ENCODE measurements at regions not wholly inside any gene's neighbourhood (a gene's known extent, or its start where the extent isn't known, plus 50 kb on each side); places are given as distances from the start of the nearest gene placed in this dataset.
"Not testable (repeated sequence)": the region's sequence is repeated elsewhere in the genome, so short reads cannot be mapped to it uniquely, and the experiment has no call there.

GRCh38 chr10:130715686-130716670 lies 579.8 kb downstream of the GLRX3 start:
- DNase-seq = no peak
- 95% methylated on average over 8 of the region's 12 CpGs for WGBS (ENCODE audit: insufficient coverage)
- H3K27ac ChIP-seq (ENCODE audit: insufficient read depth in 1 of 2, low read depth in 1 of 2, low read length in 2 of 2, poor library complexity in 1 of 2, severe bottlenecking in 2 of 2) = no peak overlapping the region
- no peaks in the 10 kb centered on the region for H3K9me3 ChIP-seq (ENCODE audit: control extremely low read depth in 1 of 5, control insufficient read depth in 4 of 5, insufficient read depth in 2 of 5, low read depth in 1 of 5, low read length in 4 of 5)
- CTCF ChIA-PET = no interaction called here
- no peak overlapping the region for H3K4me3 ChIP-seq (ENCODE audit: control insufficient read depth in 1 of 7, extremely low read depth in 1 of 7, insufficient read depth in 4 of 7, low read depth in 2 of 7, low read length in 6 of 7)
- POLR2A ChIA-PET = no interaction called here
- H3K27me3 ChIP-seq (replicated peaks in 2 of 5; ENCODE audit: control insufficient read depth in 4 of 5, insufficient read depth in 5 of 5, low read length in 4 of 5) = peaks cover 0 to 19% (median 5%) of the 10 kb centered on the region in 5 experiments
- H3K4me1 ChIP-seq (ENCODE audit: control extremely low read depth in 1 of 4, control insufficient read depth in 4 of 4, insufficient read depth in 4 of 4, low read length in 3 of 4) = no peaks in the 10 kb centered on the region
- H3K36me3 ChIP-seq (ENCODE audit: control insufficient read depth in 4 of 4, insufficient read depth in 4 of 4, low read length in 3 of 4) = no peaks in the 10 kb centered on the region

- POLR2A ChIA-PET = no interaction called here
- no peak for DNase-seq
- Histone ChIP-seq H3K27ac (ENCODE audit: insufficient read depth in 1 of 2, low read depth in 1 of 2, low read length in 2 of 2, poor library complexity in 1 of 2, severe bottlenecking in 2 of 2) (no peak overlapping the region), H3K36me3 (ENCODE audit: control insufficient read depth in 4 of 4, insufficient read depth in 4 of 4, low read length in 3 of 4) (no peaks in the 10 kb centered on the region), H3K9me3 (ENCODE audit: control extremely low read depth in 1 of 5, control insufficient read depth in 4 of 5, insufficient read depth in 2 of 5, low read depth in 1 of 5, low read length in 4 of 5) (no peaks in the 10 kb centered on the region), H3K4me1 (ENCODE audit: control extremely low read depth in 1 of 4, control insufficient read depth in 4 of 4, insufficient read depth in 4 of 4, low read length in 3 of 4) (no peaks in the 10 kb centered on the region), H3K4me3 (ENCODE audit: control insufficient read depth in 1 of 7, extremely low read depth in 1 of 7, insufficient read depth in 4 of 7, low read depth in 2 of 7, low read length in 6 of 7) (no peak overlapping the region), H3K27me3 (replicated peaks in 2 of 5; ENCODE audit: control insufficient read depth in 4 of 5, insufficient read depth in 5 of 5, low read length in 4 of 5) (peaks cover 0 to 16% (median 5%) of the 10 kb centered on the region in 5 experiments)
- 79% methylated on average over 6 of the region's 7 CpGs for WGBS (ENCODE audit: insufficient coverage)
- CTCF ChIA-PET = no interaction called here
Measured at GRCh38 chr10:130717083-130717482, 580.9 kb downstream of the GLRX3 start.

GRCh38 chr10:130718744-130719447 lies 582.7 kb downstream of the GLRX3 start:
- H3K9me3 ChIP-seq (ENCODE audit: control extremely low read depth in 1 of 5, control insufficient read depth in 4 of 5, insufficient read depth in 2 of 5, low read depth in 1 of 5, low read length in 4 of 5); POLR2A ChIA-PET; H3K36me3 ChIP-seq (ENCODE audit: control insufficient read depth in 4 of 4, insufficient read depth in 4 of 4, low read length in 3 of 4); CTCF ChIA-PET; DNase-seq; H3K27ac ChIP-seq (ENCODE audit: insufficient read depth in 1 of 2, low read depth in 1 of 2, low read length in 2 of 2, poor library complexity in 1 of 2, severe bottlenecking in 2 of 2); H3K4me1 ChIP-seq (ENCODE audit: control extremely low read depth in 1 of 4, control insufficient read depth in 4 of 4, insufficient read depth in 4 of 4, low read length in 3 of 4); H3K4me3 ChIP-seq (ENCODE audit: control insufficient read depth in 1 of 7, extremely low read depth in 1 of 7, insufficient read depth in 4 of 7, low read depth in 2 of 7, low read length in 6 of 7): not testable (repeated sequence)
- WGBS (ENCODE audit: insufficient coverage) = 75% methylated on average over 1 of the region's 9 CpGs
- peaks cover 0 to 10% (median 2%) of the 10 kb centered on the region in 5 experiments for H3K27me3 ChIP-seq (replicated peaks in 2 of 5; ENCODE audit: control insufficient read depth in 4 of 5, insufficient read depth in 5 of 5, low read length in 4 of 5)

- 88% methylated on average over 1 of the region's 2 CpGs for WGBS (ENCODE audit: insufficient coverage)
- POLR2A ChIA-PET = no interaction called here
- Histone ChIP-seq H3K9me3 (ENCODE audit: control extremely low read depth in 1 of 5, control insufficient read depth in 4 of 5, insufficient read depth in 2 of 5, low read depth in 1 of 5, low read length in 4 of 5) (no peaks in the 10 kb centered on the region), H3K4me3 (ENCODE audit: control insufficient read depth in 1 of 7, extremely low read depth in 1 of 7, insufficient read depth in 4 of 7, low read depth in 2 of 7, low read length in 6 of 7) (no peak overlapping the region), H3K27me3 (replicated peaks in 2 of 5; ENCODE audit: control insufficient read depth in 4 of 5, insufficient read depth in 5 of 5, low read length in 4 of 5) (peaks cover 0 to 8% (median 2%) of the 10 kb centered on the region in 5 experiments), H3K27ac (ENCODE audit: insufficient read depth in 1 of 2, low read depth in 1 of 2, low read length in 2 of 2, poor library complexity in 1 of 2, severe bottlenecking in 2 of 2) (no peak overlapping the region), H3K36me3 (ENCODE audit: control insufficient read depth in 4 of 4, insufficient read depth in 4 of 4, low read length in 3 of 4) (no peaks in the 10 kb centered on the region), H3K4me1 (ENCODE audit: control extremely low read depth in 1 of 4, control insufficient read depth in 4 of 4, insufficient read depth in 4 of 4, low read length in 3 of 4) (no peaks in the 10 kb centered on the region)
- CTCF ChIA-PET = no interaction called here
- DNase-seq = no peak
Measured at GRCh38 chr10:130719448-130719752, 583.2 kb downstream of the GLRX3 start.

- H3K36me3 ChIP-seq (ENCODE audit: control insufficient read depth in 4 of 4, insufficient read depth in 4 of 4, low read length in 3 of 4) = no peaks in the 10 kb centered on the region
- DNase-seq = no peak
- H3K9me3 ChIP-seq (ENCODE audit: control extremely low read depth in 1 of 5, control insufficient read depth in 4 of 5, insufficient read depth in 2 of 5, low read depth in 1 of 5, low read length in 4 of 5) = no peaks in the 10 kb centered on the region
- no peak overlapping the region for H3K27ac ChIP-seq (ENCODE audit: insufficient read depth in 1 of 2, low read depth in 1 of 2, low read length in 2 of 2, poor library complexity in 1 of 2, severe bottlenecking in 2 of 2)
- no peaks in the 10 kb centered on the region for H3K4me1 ChIP-seq (ENCODE audit: control extremely low read depth in 1 of 4, control insufficient read depth in 4 of 4, insufficient read depth in 4 of 4, low read length in 3 of 4)
- WGBS (ENCODE audit: insufficient coverage) = 88% methylated on average over 5 of the region's 5 CpGs
- POLR2A ChIA-PET = no interaction called here
- peaks cover 0 to 5% (median 2%) of the 10 kb centered on the region in 5 experiments for H3K27me3 ChIP-seq (replicated peaks in 2 of 5; ENCODE audit: control insufficient read depth in 4 of 5, insufficient read depth in 5 of 5, low read length in 4 of 5)
- CTCF ChIA-PET = no interaction called here
- no peak overlapping the region for H3K4me3 ChIP-seq (ENCODE audit: control insufficient read depth in 1 of 7, extremely low read depth in 1 of 7, insufficient read depth in 4 of 7, low read depth in 2 of 7, low read length in 6 of 7)
Measured at GRCh38 chr10:130720235-130720634, 584.0 kb downstream of the GLRX3 start.

GRCh38 chr10:130721971-130722370 lies 585.8 kb downstream of the GLRX3 start:
- Histone ChIP-seq H3K9me3 (ENCODE audit: control extremely low read depth in 1 of 5, control insufficient read depth in 4 of 5, insufficient read depth in 2 of 5, low read depth in 1 of 5, low read length in 4 of 5) (no peaks in the 10 kb centered on the region), H3K4me1 (ENCODE audit: control extremely low read depth in 1 of 4, control insufficient read depth in 4 of 4, insufficient read depth in 4 of 4, low read length in 3 of 4) (no peaks in the 10 kb centered on the region), H3K36me3 (ENCODE audit: control insufficient read depth in 4 of 4, insufficient read depth in 4 of 4, low read length in 3 of 4) (no peaks in the 10 kb centered on the region), H3K4me3 (ENCODE audit: control insufficient read depth in 1 of 7, extremely low read depth in 1 of 7, insufficient read depth in 4 of 7, low read depth in 2 of 7, low read length in 6 of 7) (no peak overlapping the region), H3K27me3 (replicated peaks in 2 of 5; ENCODE audit: control insufficient read depth in 4 of 5, insufficient read depth in 5 of 5, low read length in 4 of 5) (peaks cover 0 to 3% (median under 1%) of the 10 kb centered on the region in 5 experiments), H3K27ac (ENCODE audit: insufficient read depth in 1 of 2, low read depth in 1 of 2, low read length in 2 of 2, poor library complexity in 1 of 2, severe bottlenecking in 2 of 2) (no peak overlapping the region)
- DNase-seq = no peak
- ChIA-PET POLR2A (no interaction called here), CTCF (no interaction called here)
- 81% methylated on average over 9 of the region's 14 CpGs for WGBS (ENCODE audit: insufficient coverage)

GRCh38 chr10:130723704-130724103 lies 587.5 kb downstream of the GLRX3 start:
- peaks cover 0 to 2% (median 0%) of the 10 kb centered on the region in 5 experiments for H3K27me3 ChIP-seq (replicated peaks in 2 of 5; ENCODE audit: control insufficient read depth in 4 of 5, insufficient read depth in 5 of 5, low read length in 4 of 5)
- H3K9me3 ChIP-seq (ENCODE audit: control extremely low read depth in 1 of 5, control insufficient read depth in 4 of 5, insufficient read depth in 2 of 5, low read depth in 1 of 5, low read length in 4 of 5) = no peaks in the 10 kb centered on the region
- H3K4me3 ChIP-seq (ENCODE audit: control insufficient read depth in 1 of 7, extremely low read depth in 1 of 7, insufficient read depth in 4 of 7, low read depth in 2 of 7, low read length in 6 of 7) = no peak overlapping the region
- CTCF ChIA-PET = no interaction called here
- 100% methylated on average over 3 of the region's 3 CpGs for WGBS (ENCODE audit: insufficient coverage)
- no peaks in the 10 kb centered on the region for H3K4me1 ChIP-seq (ENCODE audit: control extremely low read depth in 1 of 4, control insufficient read depth in 4 of 4, insufficient read depth in 4 of 4, low read length in 3 of 4)
- H3K27ac ChIP-seq (ENCODE audit: insufficient read depth in 1 of 2, low read depth in 1 of 2, low read length in 2 of 2, poor library complexity in 1 of 2, severe bottlenecking in 2 of 2) = no peak overlapping the region
- no peak for DNase-seq
- POLR2A ChIA-PET = no interaction called here
- no peaks in the 10 kb centered on the region for H3K36me3 ChIP-seq (ENCODE audit: control insufficient read depth in 4 of 4, insufficient read depth in 4 of 4, low read length in 3 of 4)
